ENCODE measurements at regions not wholly inside any gene's neighbourhood (a gene's known extent, or its start where the extent isn't known, plus 50 kb on each side); places are given as distances from the start of the nearest gene placed in this dataset.

DNA sequence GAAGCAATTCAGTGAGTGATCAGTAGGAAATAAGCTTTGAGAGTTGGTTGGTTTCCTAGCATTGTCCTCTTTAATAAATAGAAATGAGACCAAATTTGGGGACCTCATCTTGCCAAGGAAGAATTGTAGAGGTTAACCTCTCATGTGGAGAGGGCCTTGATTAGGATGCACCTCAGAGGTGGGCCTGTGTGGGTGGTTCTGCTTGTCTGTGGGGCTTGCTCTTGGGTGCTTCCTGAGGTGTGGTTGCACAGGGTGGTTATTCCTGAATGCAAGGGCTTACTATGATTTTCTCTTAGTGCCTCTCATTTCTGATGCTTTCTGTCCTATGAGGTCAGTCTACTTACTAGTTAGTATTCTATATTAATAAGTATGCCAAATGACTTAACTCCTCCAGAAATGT lies 89.6 kb upstream of the MGAT5 start:
- no peaks in the 10 kb centered on the region for H3K36me3 ChIP-seq (ENCODE audit: control insufficient read depth in 3 of 3, insufficient read depth in 2 of 3, low read depth in 1 of 3, low read length in 3 of 3)

DNA sequence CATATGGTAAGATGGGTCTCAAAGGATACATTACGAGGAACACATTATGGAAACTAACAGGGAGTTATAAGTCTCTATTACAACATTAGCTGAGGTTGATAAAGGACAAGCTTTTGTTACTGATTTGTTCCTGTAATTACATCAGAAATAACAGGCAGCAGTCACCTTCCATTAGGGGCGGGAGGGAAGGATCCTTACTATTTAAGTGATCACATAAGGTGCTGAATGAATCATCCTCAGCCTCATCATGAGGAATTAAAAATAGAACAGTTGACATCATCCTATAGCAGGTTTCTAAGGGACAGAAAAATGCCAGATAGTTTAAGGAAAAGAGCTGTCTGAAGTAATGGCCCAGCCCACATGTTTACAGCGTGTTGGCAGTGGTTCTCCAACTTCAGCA lies 86.9 kb upstream of the MGAT5 start:
- FAIRE-seq (no peak), DNase-seq (no peak)
- Histone ChIP-seq H3K27me3 (ENCODE audit: control insufficient read depth in 3 of 3, insufficient read depth in 3 of 3, low read length in 3 of 3) (no peaks in the 10 kb centered on the region), H3K4me3 (ENCODE audit: low read depth in 1 of 3, low read length in 3 of 3) (no peak overlapping the region), H3K36me3 (ENCODE audit: control insufficient read depth in 3 of 3, insufficient read depth in 2 of 3, low read depth in 1 of 3, low read length in 3 of 3) (peaks cover 0 to 1% (median 0%) of the 10 kb centered on the region in 3 donors), H3K9me3 (ENCODE audit: control insufficient read depth in 2 of 2, insufficient read depth in 1 of 2, low read depth in 1 of 2, low read length in 1 of 2) (no peaks in the 10 kb centered on the region), H3K4me1 (ENCODE audit: control insufficient read depth in 3 of 3, insufficient read depth in 2 of 3, low read depth in 1 of 3, low read length in 2 of 3) (peaks cover 0 to 3% (median 2%) of the 10 kb centered on the region in 3 donors), H3K27ac (ENCODE audit: low read depth in 1 of 3, low read length in 2 of 3) (no peak overlapping the region)
- WGBS, 3 donors = 93 to 96% (median 94%) methylated on average over 3 of the region's 3 CpGs

More for the DNA sequence above, 89.6 kb upstream of the MGAT5 start:
- Histone ChIP-seq H3K4me3 (ENCODE audit: low read depth in 1 of 3, low read length in 3 of 3) (no peak overlapping the region), H3K27ac (ENCODE audit: low read depth in 1 of 3, low read length in 2 of 3) (no peak overlapping the region), H3K9me3 (ENCODE audit: control insufficient read depth in 2 of 2, insufficient read depth in 1 of 2, low read depth in 1 of 2, low read length in 1 of 2) (no peaks in the 10 kb centered on the region), H3K27me3 (ENCODE audit: control insufficient read depth in 3 of 3, insufficient read depth in 3 of 3, low read length in 3 of 3) (no peaks in the 10 kb centered on the region), H3K4me1 (ENCODE audit: control insufficient read depth in 3 of 3, insufficient read depth in 2 of 3, low read depth in 1 of 3, low read length in 2 of 3) (peaks cover 10 to 13% (median 11%) of the 10 kb centered on the region in 3 donors)
- no peak for DNase-seq
- no peak for FAIRE-seq

DNA sequence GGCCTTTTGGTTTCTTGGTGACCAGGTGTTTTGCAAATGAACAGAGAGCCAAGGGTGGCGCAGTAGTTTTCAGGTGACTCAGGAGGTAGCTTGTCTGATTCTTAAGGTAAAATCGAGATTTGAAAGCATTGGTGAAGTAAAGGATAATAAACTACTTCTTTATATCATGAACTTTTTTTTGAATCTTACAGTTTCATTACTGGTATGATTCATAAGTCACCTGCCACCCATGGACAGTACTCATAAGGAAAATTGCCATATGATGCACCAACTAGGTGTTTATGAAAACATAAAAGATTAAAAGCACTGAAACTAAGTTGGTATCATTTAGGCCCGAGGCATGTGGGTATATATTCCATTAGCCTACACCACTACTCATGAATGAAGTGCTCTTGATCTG lies 84.1 kb upstream of the MGAT5 start:
- H3K27ac ChIP-seq (ENCODE audit: low read depth in 1 of 3, low read length in 2 of 3) = no peak overlapping the region
- DNase-seq (no peak), FAIRE-seq (no peak)
- WGBS, 3 donors = 56 to 67% (median 60%) methylated on average over 3 of the region's 3 CpGs
- H3K4me1 ChIP-seq (ENCODE audit: control insufficient read depth in 3 of 3, insufficient read depth in 2 of 3, low read depth in 1 of 3, low read length in 2 of 3) = peaks cover 6 to 11% (median 7%) of the 10 kb centered on the region in 3 donors
- H3K36me3 ChIP-seq (ENCODE audit: control insufficient read depth in 3 of 3, insufficient read depth in 2 of 3, low read depth in 1 of 3, low read length in 3 of 3) = peaks cover 0 to 3% (median 1%) of the 10 kb centered on the region in 3 donors
- H3K4me3 ChIP-seq (ENCODE audit: low read depth in 1 of 3, low read length in 3 of 3) = no peak overlapping the region
- no peaks in the 10 kb centered on the region for H3K27me3 ChIP-seq (ENCODE audit: control insufficient read depth in 3 of 3, insufficient read depth in 3 of 3, low read length in 3 of 3)
- H3K9me3 ChIP-seq (ENCODE audit: control insufficient read depth in 2 of 2, insufficient read depth in 1 of 2, low read depth in 1 of 2, low read length in 1 of 2) = no peaks in the 10 kb centered on the region

DNA sequence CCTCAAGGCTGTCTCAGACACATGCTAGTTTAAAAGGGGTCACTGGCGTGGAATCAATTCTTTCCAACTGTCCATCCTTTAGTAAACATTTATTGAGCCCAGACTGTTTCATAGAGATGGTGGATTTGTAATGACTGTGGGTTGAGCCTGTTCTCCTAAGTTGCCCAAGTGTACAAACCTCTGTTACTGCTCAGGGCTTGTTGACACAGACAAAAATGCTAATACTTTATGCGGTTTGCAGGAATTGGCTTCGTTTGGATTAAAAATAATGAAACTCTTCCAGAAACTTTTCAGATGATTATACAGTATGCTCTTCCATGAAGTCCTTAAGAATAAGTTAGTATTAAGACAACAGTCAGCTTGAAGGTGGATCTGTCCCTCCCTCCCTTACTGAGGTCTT lies 83.6 kb upstream of the MGAT5 start:
- 65 to 74% (median 66%) methylated on average over 3 of the region's 3 CpGs for WGBS, 3 donors
- no peak for FAIRE-seq
- H3K4me1 ChIP-seq (ENCODE audit: control insufficient read depth in 3 of 3, insufficient read depth in 2 of 3, low read depth in 1 of 3, low read length in 2 of 3) = peaks cover 6 to 11% (median 7%) of the 10 kb centered on the region in 3 donors

DNA sequence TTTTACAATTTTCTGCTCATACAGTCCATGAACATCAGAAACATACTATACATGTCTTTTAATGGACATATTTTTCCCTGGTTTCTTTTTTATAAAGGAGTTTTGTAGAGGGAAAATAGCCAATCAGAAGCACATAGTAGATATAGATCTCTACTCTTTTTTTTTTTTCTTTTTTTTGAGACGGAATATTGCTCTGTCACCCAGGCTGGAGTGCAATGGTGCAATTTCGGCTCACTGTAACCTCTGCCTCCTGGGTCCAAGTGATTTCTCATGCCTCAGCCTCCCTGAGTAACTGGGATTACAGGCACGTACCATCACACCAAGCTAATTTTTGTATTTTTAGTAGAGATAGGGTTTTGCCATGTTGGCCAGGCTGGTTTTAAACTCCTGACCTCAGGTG lies 83.2 kb upstream of the MGAT5 start:
- no peak for FAIRE-seq
- Histone ChIP-seq H3K27me3 (ENCODE audit: control insufficient read depth in 3 of 3, insufficient read depth in 3 of 3, low read length in 3 of 3) (no peaks in the 10 kb centered on the region), H3K4me1 (ENCODE audit: control insufficient read depth in 3 of 3, insufficient read depth in 2 of 3, low read depth in 1 of 3, low read length in 2 of 3) (peaks cover 7 to 11% (median 8%) of the 10 kb centered on the region in 3 donors), H3K4me3 (ENCODE audit: low read depth in 1 of 3, low read length in 3 of 3) (no peak overlapping the region), H3K9me3 (ENCODE audit: control insufficient read depth in 2 of 2, insufficient read depth in 1 of 2, low read depth in 1 of 2, low read length in 1 of 2) (no peaks in the 10 kb centered on the region), H3K36me3 (ENCODE audit: control insufficient read depth in 3 of 3, insufficient read depth in 2 of 3, low read depth in 1 of 3, low read length in 3 of 3) (peaks cover 0 to 3% (median 1%) of the 10 kb centered on the region in 3 donors), H3K27ac (ENCODE audit: low read depth in 1 of 3, low read length in 2 of 3) (no peak overlapping the region)
- 84 to 91% (median 84%) methylated on average over 3 of the region's 3 CpGs for WGBS, 3 donors
- no peak for DNase-seq

More for the DNA sequence above, 83.6 kb upstream of the MGAT5 start:
- Histone ChIP-seq H3K27me3 (ENCODE audit: control insufficient read depth in 3 of 3, insufficient read depth in 3 of 3, low read length in 3 of 3) (no peaks in the 10 kb centered on the region), H3K36me3 (ENCODE audit: control insufficient read depth in 3 of 3, insufficient read depth in 2 of 3, low read depth in 1 of 3, low read length in 3 of 3) (peaks cover 0 to 3% (median 1%) of the 10 kb centered on the region in 3 donors), H3K27ac (ENCODE audit: low read depth in 1 of 3, low read length in 2 of 3) (no peak overlapping the region), H3K4me3 (ENCODE audit: low read depth in 1 of 3, low read length in 3 of 3) (no peak overlapping the region), H3K9me3 (ENCODE audit: control insufficient read depth in 2 of 2, insufficient read depth in 1 of 2, low read depth in 1 of 2, low read length in 1 of 2) (no peaks in the 10 kb centered on the region)
- no peak for DNase-seq

DNA sequence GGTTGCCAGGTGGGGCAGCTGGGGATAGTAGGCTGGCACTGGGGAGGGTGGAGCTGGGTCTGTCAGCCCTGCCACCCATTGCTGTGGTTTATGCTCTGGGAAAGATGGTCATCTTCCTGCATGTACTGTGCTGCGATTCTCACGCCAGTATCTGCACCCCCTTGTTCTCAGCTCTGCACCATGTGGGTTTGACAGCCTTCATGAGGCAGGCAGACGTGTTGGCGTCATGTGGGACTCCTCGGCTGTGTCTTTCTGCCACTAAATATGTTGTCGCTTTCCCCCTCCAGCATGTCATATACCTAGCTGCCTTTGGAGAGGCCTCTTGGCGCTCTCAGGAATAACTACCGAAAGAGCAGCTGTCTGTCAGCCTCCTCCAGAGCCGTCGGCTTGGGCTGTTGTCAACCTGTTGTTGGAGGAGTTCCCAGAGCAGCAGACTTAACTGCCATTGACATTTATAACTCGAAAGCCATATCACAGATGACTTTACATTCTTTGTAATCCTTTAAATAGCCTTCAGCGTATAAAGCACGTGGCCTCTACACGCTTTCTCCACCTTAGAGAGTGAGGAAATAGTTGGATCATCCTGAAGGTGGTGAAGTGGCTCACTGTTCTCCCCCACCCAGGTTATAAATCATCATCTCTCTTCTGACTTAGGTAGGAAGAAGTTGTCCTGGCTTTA lies 80.4 kb upstream of the MGAT5 start:
- H3K27ac ChIP-seq (ENCODE audit: low read depth in 1 of 3, low read length in 2 of 3) = peak overlapping the region; percentile 13 to 71 (median 35)
- no peak for FAIRE-seq

DNA sequence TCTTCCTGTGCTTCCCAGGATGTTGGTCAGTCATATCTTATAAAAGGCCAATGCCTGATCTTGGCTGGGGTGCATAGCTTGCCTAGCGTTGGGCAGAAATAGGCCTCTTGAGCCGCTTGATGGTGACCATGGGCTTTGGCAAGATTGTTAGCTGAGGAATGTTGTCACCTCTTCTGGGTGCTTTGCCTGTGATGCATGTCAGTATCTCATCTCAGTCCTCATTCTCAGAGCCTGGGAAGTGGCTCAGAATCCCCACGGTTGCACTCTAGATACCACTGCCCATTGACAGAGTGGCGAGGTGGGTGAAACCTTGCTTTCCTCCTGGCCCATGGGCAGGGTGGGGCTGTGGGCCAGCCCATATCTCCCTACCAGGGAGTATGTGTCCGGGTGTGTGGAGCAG lies 79.2 kb upstream of the MGAT5 start:
- Histone ChIP-seq H3K9me3 (ENCODE audit: control insufficient read depth in 2 of 2, insufficient read depth in 1 of 2, low read depth in 1 of 2, low read length in 1 of 2) (no peaks in the 10 kb centered on the region), H3K27ac (ENCODE audit: low read depth in 1 of 3, low read length in 2 of 3) (no peak overlapping the region), H3K36me3 (ENCODE audit: control insufficient read depth in 3 of 3, insufficient read depth in 2 of 3, low read depth in 1 of 3, low read length in 3 of 3) (peaks cover 0 to 3% (median 1%) of the 10 kb centered on the region in 3 donors), H3K27me3 (ENCODE audit: control insufficient read depth in 3 of 3, insufficient read depth in 3 of 3, low read length in 3 of 3) (no peaks in the 10 kb centered on the region), H3K4me1 (ENCODE audit: control insufficient read depth in 3 of 3, insufficient read depth in 2 of 3, low read depth in 1 of 3, low read length in 2 of 3) (peaks cover 11 to 17% (median 12%) of the 10 kb centered on the region in 3 donors), H3K4me3 (ENCODE audit: low read depth in 1 of 3, low read length in 3 of 3) (no peak overlapping the region)
- WGBS, 3 donors = 87 to 92% (median 90%) methylated on average over 5 of the region's 5 CpGs
- no peak for DNase-seq
- FAIRE-seq = no peak

More for the DNA sequence above, 80.4 kb upstream of the MGAT5 start:
- H3K27me3 ChIP-seq (ENCODE audit: control insufficient read depth in 3 of 3, insufficient read depth in 3 of 3, low read length in 3 of 3) = no peaks in the 10 kb centered on the region
- peaks cover 0 to 3% (median 1%) of the 10 kb centered on the region in 3 donors for H3K36me3 ChIP-seq (ENCODE audit: control insufficient read depth in 3 of 3, insufficient read depth in 2 of 3, low read depth in 1 of 3, low read length in 3 of 3)
- WGBS, 3 donors = 14 to 58% (median 35%) methylated on average over 14 of the region's 14 CpGs
- peaks cover 11 to 17% (median 12%) of the 10 kb centered on the region in 3 donors for H3K4me1 ChIP-seq (ENCODE audit: control insufficient read depth in 3 of 3, insufficient read depth in 2 of 3, low read depth in 1 of 3, low read length in 2 of 3)
- H3K4me3 ChIP-seq (ENCODE audit: low read depth in 1 of 3, low read length in 3 of 3) = no peak overlapping the region
- H3K9me3 ChIP-seq (ENCODE audit: control insufficient read depth in 2 of 2, insufficient read depth in 1 of 2, low read depth in 1 of 2, low read length in 1 of 2) = no peaks in the 10 kb centered on the region
- DNase-seq = peak; percentile 73 to 86

DNA sequence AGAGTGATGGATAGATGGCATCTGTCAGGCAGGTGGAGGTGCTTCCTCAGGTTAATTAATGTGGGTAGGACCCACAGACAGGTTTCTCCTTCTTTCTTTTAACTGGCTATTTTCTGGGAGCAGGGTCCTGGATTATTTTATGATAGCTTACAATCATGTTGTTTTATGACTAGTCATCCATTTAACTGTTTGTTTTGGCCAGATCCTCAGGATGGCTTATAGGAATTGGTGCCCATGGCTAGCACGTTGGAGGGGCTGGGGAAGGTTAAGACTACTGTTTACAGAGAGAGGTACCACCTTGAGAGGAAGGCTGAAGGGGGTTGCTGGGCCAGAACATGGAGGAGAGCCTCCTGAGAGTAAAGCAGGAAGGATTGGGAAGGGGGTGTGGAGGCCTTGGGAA lies 78.0 kb upstream of the MGAT5 start:
- peaks cover 0 to 3% (median 0%) of the 10 kb centered on the region in 3 donors for H3K36me3 ChIP-seq (ENCODE audit: control insufficient read depth in 3 of 3, insufficient read depth in 2 of 3, low read depth in 1 of 3, low read length in 3 of 3)
- H3K9me3 ChIP-seq (ENCODE audit: control insufficient read depth in 2 of 2, insufficient read depth in 1 of 2, low read depth in 1 of 2, low read length in 1 of 2) = no peaks in the 10 kb centered on the region
- H3K4me1 ChIP-seq (ENCODE audit: control insufficient read depth in 3 of 3, insufficient read depth in 2 of 3, low read depth in 1 of 3, low read length in 2 of 3) = peaks cover 11 to 13% (median 12%) of the 10 kb centered on the region in 3 donors
- no peaks in the 10 kb centered on the region for H3K27me3 ChIP-seq (ENCODE audit: control insufficient read depth in 3 of 3, insufficient read depth in 3 of 3, low read length in 3 of 3)
- H3K27ac ChIP-seq (ENCODE audit: low read depth in 1 of 3, low read length in 2 of 3) = peak overlapping the region in 1 of 3 donors; percentile 11
- 29 to 61% (median 38%) methylated on average over 1 of the region's 1 CpG for WGBS, 3 donors
- no peak overlapping the region for H3K4me3 ChIP-seq (ENCODE audit: low read depth in 1 of 3, low read length in 3 of 3)
- DNase-seq (no peak), FAIRE-seq (no peak)
